K562 (cell line): ENCODE measurements at regions not wholly inside any gene's neighbourhood (a gene's known extent, or its start where the extent isn't known, plus 50 kb on each side); places are given as distances from the start of the nearest gene placed in this dataset.

ENCODE experiments used
- ATAC-seq: fragments of 200-7000 bp; cut with Tn5 transposase; 3 replicates; pipeline ENCODE4 v1.9.1; 2020; ENCODE audit warnings: moderate library complexity
- BruUV-seq: library from RNA; stranded (reverse); fragments of 400-500 nt; replicated peaks from 2 replicates; lab custom pipeline; 2021; lab: Mats Ljungman, UMichigan
- CTCF ChIA-PET: fragments of 300-600 bp; formaldehyde crosslinking; extraction: SDS; loops from one replicate; lab custom pipeline; 2021; ENCODE audit warnings: low intra/inter-chr PET ratio; lab: Yijun Ruan, JAX
- POLR2A ChIA-PET: fragments of 300-600, 350-650 bp; sonication (Branson Sonifier 250); formaldehyde crosslinking; extraction: SDS; loops from one replicate; lab custom pipeline; 2021; ENCODE audit warnings: antibody characterized with exemption, inconsistent platforms; lab: Yijun Ruan, JAX
- DNase-seq, 4 experiments: peaks; one replicate each; pipeline versions ENCODE4 v3.0.0 to v3.0.0-alpha.2; 2011 to 2018; ENCODE audit warnings: low spot score in 3 of 4, mixed read lengths in 3 of 4; ENCODE audit errors: extremely low read depth in 1 of 4
- FAIRE-seq: peaks from 2 replicates; lab custom pipeline; 2011; peaks lifted over from hg19 to GRCh38; lab: Jason Lieb, UNC
- H2AFZ ChIP-seq: 2 replicates; pipeline ENCODE4 v1.6.0; 2011; ENCODE audit warnings: low read depth, low read length, control low read depth, inconsistent platforms
- H3K27ac ChIP-seq: fragments of 200-600 bp; 3 replicates; pipeline ENCODE4 v1.8.0; 2011; ENCODE audit warnings: low read depth, mild to moderate bottlenecking, control low read depth, inconsistent platforms, low read length, moderate library complexity, mixed read lengths; ENCODE audit errors: extremely low read depth
- H3K27me3 ChIP-seq, 2 experiments: fragments of 300-600 bp in 1 of 2; 2 replicates in 1 of 2; 3 replicates in 1 of 2; pipeline versions ENCODE4 v1.6.0 to v1.8.0; 2011; ENCODE audit warnings: inconsistent platforms in 2 of 2, low read length in 2 of 2, mild to moderate bottlenecking in 1 of 2, mixed read lengths in 1 of 2, moderate library complexity in 1 of 2; ENCODE audit not compliant: control insufficient read depth in 2 of 2, insufficient read depth in 2 of 2
- H3K36me3 ChIP-seq: fragments of 300-600 bp; 3 replicates; pipeline ENCODE4 v1.8.0; 2011; ENCODE audit warnings: mild to moderate bottlenecking, low read length, inconsistent platforms; ENCODE audit not compliant: control insufficient read depth, insufficient read depth
- H3K4me1 ChIP-seq, 2 experiments: fragments of 200-600 bp in 1 of 2; replicated peaks in 1 of 2; 2 replicates in 1 of 2; 3 replicates in 1 of 2; pipeline versions ENCODE4 v1.5.1 to v1.8.0; 2011; ENCODE audit warnings: inconsistent platforms in 2 of 2, low read length in 2 of 2, mild to moderate bottlenecking in 1 of 2, mixed read lengths in 1 of 2, moderate library complexity in 1 of 2; ENCODE audit not compliant: control insufficient read depth in 2 of 2, insufficient read depth in 2 of 2
- H3K4me2 ChIP-seq: 2 replicates; pipeline ENCODE4 v1.6.1; 2011; ENCODE audit warnings: low read length, control low read depth, inconsistent platforms, mixed read lengths; ENCODE audit not compliant: insufficient read depth
- H3K4me3 ChIP-seq: fragments of 200-600 bp; sonication (generic), shearing (Covaris generic); 2 replicates; pipeline ENCODE4 v1.5.1; 2016; ENCODE audit warnings: control low read depth, inconsistent platforms
- H3K79me2 ChIP-seq: fragments of 200-600 bp; 3 replicates; pipeline ENCODE4 v1.8.0; 2011; ENCODE audit warnings: low read length, inconsistent platforms; ENCODE audit not compliant: control insufficient read depth, insufficient read depth
- H3K9ac ChIP-seq, 2 experiments: 2 replicates each; pipeline versions ENCODE4 v1.6.0 to v1.6.1; 2011; ENCODE audit warnings: low read depth in 2 of 2, low read length in 2 of 2, control low read depth in 1 of 2, inconsistent platforms in 1 of 2, mild to moderate bottlenecking in 1 of 2, mixed read lengths in 1 of 2; ENCODE audit not compliant: insufficient read depth in 1 of 2
- H3K9me1 ChIP-seq: one replicate; pipeline ENCODE4 v1.6.0; 2011; ENCODE audit warnings: inconsistent platforms, mild to moderate bottlenecking, low read length, moderate library complexity; ENCODE audit not compliant: control insufficient read depth, insufficient read depth
- H3K9me3 ChIP-seq: replicated peaks from 2 replicates; pipeline ENCODE4 v1.5.1; 2011; ENCODE audit warnings: low read depth, low read length, inconsistent platforms; ENCODE audit not compliant: control insufficient read depth, insufficient read depth
- H4K20me1 ChIP-seq: replicated peaks from 2 replicates; pipeline ENCODE4 v1.6.1; 2011; ENCODE audit warnings: low read length, inconsistent platforms, mixed read lengths; ENCODE audit not compliant: control insufficient read depth, insufficient read depth
- C11orf30 ChIP-seq: fragments of 450-650 bp; IDR thresholded peaks from 2 replicates; pipeline ENCODE4 v1.6.1; 2016; ENCODE audit warnings: low read depth, mild to moderate bottlenecking
- CEBPB ChIP-seq: fragments of 450-650 bp; IDR thresholded peaks from 2 replicates; pipeline ENCODE4 v1.6.1; 2016; ENCODE audit warnings: missing genetic modification characterization, missing compliant biosample characterization
- CHD7 ChIP-seq: fragments of 200-600 bp; sonication (generic); IDR thresholded peaks from one replicate; pipeline ENCODE4 v1.6.1; 2012; ENCODE audit warnings: mild to moderate bottlenecking, low read depth, low read length, inconsistent platforms
- CREBBP ChIP-seq: IDR thresholded peaks from one replicate; pipeline ENCODE4 v1.6.1; 2012; ENCODE audit warnings: low read depth, mild to moderate bottlenecking, control low read depth, inconsistent platforms, low read length
- FOXJ2 ChIP-seq: fragments of 200-800 bp; sonication (Bioruptor generic); IDR thresholded peaks from 2 replicates; pipeline ENCODE4 v1.6.1; 2016; ENCODE audit warnings: missing genetic modification characterization, missing compliant biosample characterization
- SMC3 ChIP-seq: conservative IDR thresholded peaks from 2 replicates; pipeline ENCODE4 v1.6.1; 2011; ENCODE audit warnings: low read depth, low read length, improper control_type of control experiment; ENCODE audit not compliant: insufficient read depth
- ZC3H8 ChIP-seq: fragments of 450-650 bp; IDR thresholded peaks from 2 replicates; pipeline ENCODE4 v1.6.1; 2017
- WGBS: fragments of 100-300 bp; shearing (Covaris generic); methylation state at CpG from one replicate; pipeline ENCODE4 v1.1.6; 2016; ENCODE audit warnings: low coverage, mixed read lengths; ENCODE audit not compliant: insufficient coverage; ENCODE audit errors: missing lambda C conversion rate; 5-methylcytosine and 5-hydroxymethylcytosine counted together
- in situ Hi-C: fragments of 300-500 bp; cut with MboI; formaldehyde crosslinking; loops from 4 replicates; pipeline ENCODE4 v1.15.0; 2018; ENCODE audit warnings: inconsistent platforms, mixed read lengths
- intact Hi-C: fragments of 100-400 bp; cut with micrococcal nuclease; formaldehyde crosslinking; loops from 2 replicates; pipeline ENCODE4 v1.14.2; 2022
- TF ChIP-seq, protein P1 (sequence below): sonication (generic); formaldehyde crosslinking; IDR thresholded peaks from 2 replicates; pipeline ENCODE4 v1.8.0; 2022; ENCODE audit warnings: mild to moderate bottlenecking, missing genetic modification reagents, borderline replicate concordance

GRCh38 chr18:78818495-78818894, 161.1 kb upstream of the SALL3 start:
- Histone ChIP-seq H4K20me1 (no peaks in the 10 kb centered on the region; the same call in 1 of the 2 replicates), H3K9me1 (no peaks in the 10 kb centered on the region), H2AFZ (no peak overlapping the region), H3K4me3 (no peak overlapping the region), H3K79me2 (no peaks in the 10 kb centered on the region), H3K9ac (no peak overlapping the region), H3K36me3 (no peaks in the 10 kb centered on the region), H3K9me3 (no peaks in the 10 kb centered on the region), H3K27ac (no peak overlapping the region), H3K27me3 (peaks cover 6 to 37% of the 10 kb centered on the region in 2 experiments; a peak in 3 of 5 replicates), H3K4me2 (no peak overlapping the region), H3K4me1 (peaks cover 0 to 4% of the 10 kb centered on the region in 2 experiments; a peak in 1 of 5 replicates)
- 0% methylated on average over 1 of the region's 5 CpGs for WGBS
- ChIA-PET CTCF (no interaction called here), POLR2A (no interaction called here)
- ATAC-seq (no peak), DNase-seq (no peak), FAIRE-seq (no peak)
- no TSS peak for BruUV-seq
- in situ Hi-C loops = no loop called here
- intact Hi-C loops = no loop called here
- TF ChIP-seq FOXJ2 (tag) (no peak), SMC3 (no peak), C11orf30 (no peak), CEBPB (tag) (no peak), CHD7 (no peak), CREBBP (no peak), ZC3H8 (no peak)
- TF ChIP-seq, protein P1, sequence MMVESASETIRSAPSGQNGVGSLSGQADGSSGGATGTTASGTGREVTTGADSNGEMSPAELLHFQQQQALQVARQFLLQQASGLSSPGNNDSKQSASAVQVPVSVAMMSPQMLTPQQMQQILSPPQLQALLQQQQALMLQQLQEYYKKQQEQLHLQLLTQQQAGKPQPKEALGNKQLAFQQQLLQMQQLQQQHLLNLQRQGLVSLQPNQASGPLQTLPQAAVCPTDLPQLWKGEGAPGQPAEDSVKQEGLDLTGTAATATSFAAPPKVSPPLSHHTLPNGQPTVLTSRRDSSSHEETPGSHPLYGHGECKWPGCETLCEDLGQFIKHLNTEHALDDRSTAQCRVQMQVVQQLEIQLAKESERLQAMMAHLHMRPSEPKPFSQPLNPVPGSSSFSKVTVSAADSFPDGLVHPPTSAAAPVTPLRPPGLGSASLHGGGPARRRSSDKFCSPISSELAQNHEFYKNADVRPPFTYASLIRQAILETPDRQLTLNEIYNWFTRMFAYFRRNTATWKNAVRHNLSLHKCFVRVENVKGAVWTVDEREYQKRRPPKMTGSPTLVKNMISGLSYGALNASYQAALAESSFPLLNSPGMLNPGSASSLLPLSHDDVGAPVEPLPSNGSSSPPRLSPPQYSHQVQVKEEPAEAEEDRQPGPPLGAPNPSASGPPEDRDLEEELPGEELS (CRISPR knock-in tag) = no peak
